HuH-7 (cell line): ENCODE measurements at regions not wholly inside any gene's neighbourhood (a gene's known extent, or its start where the extent isn't known, plus 50 kb on each side); places are given as distances from the start of the nearest gene placed in this dataset.

Source experiments
- DNase-seq: peaks from one replicate; pipeline ENCODE4 v3.0.0; 2011; ENCODE audit warnings: low spot score

DNA sequence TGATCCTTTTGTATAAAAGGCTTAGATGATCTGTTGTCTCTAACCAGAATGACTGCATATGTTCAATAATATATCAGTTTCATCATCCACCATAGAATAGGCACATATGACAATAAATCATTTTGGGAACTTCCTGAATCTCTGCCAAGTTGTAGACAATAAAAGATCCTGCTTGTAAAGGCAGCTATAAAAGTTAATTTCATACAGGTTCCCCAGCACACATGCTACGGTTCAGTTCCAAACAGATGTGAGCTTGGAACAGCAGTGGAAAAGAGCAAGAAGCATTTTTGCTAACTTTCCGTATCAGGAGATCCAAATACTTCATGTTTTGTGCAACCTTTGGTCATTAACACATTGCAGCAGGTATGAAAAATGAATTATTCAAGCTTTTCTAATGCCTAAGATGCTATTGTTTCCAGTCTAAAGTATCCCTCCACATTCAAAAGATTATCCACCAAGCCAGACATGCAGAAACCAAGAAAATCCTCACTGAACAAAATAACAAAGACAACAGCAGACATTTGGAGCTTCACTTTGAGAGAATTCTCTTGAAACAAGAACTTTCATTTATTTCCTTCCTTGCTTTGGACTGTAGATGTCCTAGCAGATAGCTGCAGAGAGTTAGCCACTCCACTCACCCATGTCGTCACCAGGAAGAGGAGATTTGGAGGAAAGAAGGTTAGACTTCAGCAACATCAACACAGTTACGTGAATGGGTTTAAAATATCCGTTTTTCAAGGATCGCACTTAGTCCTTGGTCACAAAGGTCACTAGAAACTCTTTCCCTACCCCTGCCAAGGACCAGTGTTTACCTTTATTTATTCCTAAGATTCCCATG lies 453.5 kb upstream of the JARID2 start:
- no peak for DNase-seq

DNA sequence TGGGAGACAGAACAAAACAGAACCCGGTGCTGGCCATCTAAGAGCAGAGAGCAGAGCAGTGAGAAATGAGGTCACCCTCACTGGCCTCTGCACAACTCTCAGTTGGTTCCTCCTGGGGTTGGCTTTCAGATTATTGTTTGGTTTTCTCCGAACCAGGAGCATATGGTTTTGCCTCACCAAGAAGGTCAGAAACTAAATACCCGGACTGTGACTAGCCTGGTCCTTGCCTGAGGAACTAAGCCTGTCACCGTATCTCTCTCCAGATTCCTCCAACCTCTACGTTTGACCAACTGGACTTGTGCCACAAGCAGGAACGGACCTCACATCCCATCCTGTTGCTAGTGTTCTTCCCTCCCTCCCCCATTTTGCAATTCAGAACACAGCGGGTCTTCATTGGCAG lies 450.4 kb upstream of the JARID2 start:
- no peak for DNase-seq

DNA sequence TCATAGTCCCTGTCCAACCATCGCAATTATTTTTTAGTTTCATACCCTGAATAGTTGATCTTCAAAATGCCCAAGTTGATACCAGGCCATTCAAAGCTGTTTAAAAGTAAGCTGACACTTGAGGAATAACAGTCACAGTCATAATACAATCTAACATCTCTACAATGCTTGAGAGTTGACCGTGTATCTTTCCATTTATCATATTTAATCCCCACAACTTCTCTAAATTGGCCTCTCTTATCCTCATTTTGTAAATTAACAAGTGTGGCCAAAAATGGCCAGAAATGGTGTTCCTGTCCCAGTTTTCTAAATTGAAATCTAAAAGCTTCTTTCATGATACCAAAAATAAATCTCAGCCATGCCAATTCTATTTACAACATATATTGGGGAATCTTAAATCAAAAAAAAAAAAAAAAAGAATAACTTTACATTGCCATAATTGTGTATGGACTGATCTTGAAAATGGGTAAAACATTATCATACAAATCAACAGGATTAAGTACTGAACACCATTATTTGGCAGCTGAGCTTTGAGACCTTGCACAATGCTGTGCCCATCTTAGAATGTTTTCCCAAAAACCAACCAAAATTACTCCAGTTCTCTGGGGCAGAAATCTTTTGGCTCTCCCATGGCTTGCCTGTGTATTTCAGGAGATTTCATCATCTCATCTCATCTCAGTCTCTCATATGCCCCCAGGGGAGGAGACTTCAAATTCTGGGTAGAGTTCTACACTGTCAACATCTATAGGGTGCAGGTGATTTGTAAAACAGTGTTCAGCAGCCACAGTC lies 448.7 kb upstream of the JARID2 start:
- no peak for DNase-seq

- DNase-seq: no peak
Measured at GRCh38 chr6:14797875-14798593, 447.8 kb upstream of the JARID2 start.

- no peak for DNase-seq
Measured at GRCh38 chr6:14798594-14798982, 447.3 kb upstream of the JARID2 start.

GRCh38 chr6:14798996-14799588 lies 446.8 kb upstream of the JARID2 start:
- DNase-seq: no peak

GRCh38 chr6:14799928-14800327 lies 445.9 kb upstream of the JARID2 start:
- peak; percentile 38 for DNase-seq

- DNase-seq: no peak
Measured at GRCh38 chr6:14802514-14803160, 443.2 kb upstream of the JARID2 start.

DNA sequence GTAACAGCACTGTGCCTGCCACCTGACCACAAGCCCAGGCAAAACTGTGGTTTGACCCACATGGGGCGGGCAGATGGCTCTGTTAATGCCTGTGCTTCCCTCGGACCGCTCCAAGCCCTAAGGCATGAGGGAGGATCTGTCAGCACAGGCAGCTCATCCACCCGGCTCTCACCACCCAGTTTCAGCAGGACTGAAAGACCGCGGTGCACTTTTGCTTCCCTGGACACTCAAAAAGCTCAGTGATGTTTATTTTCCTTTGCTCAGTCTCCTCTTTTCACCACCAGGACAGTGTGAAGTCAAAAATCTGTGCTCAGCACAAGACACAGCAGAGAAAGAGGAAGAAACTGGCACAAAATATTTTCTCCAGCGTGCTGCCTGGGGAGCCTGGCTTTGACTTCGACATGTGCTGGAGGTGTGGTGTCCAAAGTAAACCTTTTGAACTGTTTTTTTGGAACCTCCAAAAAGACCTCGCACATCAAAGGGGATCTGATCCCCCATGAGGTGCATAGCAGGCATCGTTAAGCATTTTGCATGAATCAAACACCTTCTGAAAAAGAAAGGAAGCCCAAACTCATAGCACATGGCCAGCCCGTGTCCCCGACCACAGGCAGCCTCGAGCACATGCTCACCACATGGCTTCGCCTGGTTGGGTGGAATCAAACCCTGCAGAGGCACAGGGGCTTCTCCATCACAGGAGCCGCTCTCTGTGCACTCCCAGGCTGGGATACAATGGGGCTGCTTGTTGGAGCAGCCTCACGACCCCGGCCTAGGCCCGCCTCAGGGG lies 441.7 kb upstream of the JARID2 start:
- no peak for DNase-seq

DNA sequence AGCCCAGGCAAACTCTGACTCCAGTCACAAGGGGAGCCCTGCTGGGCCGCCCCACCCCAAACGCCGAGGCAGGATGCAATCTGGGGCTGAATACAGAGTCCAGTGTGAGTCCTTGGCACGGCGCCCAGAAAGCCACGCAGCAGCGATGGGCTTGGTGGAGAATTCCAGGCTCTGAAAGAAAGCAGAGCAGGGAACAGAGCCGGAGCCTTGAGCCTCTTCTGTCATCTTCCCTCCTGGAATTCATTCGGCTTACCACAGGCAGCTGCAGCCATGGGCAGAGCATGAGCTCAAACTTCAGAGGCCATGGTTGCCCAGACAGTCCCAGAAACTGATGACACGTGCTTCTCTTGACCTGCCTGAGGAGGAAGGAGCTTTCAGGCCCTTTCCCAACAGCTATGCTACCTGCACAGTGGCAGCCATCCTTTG lies 441.1 kb upstream of the JARID2 start:
- DNase-seq: peak; percentile 21

- DNase-seq: no peak
Measured at GRCh38 chr6:14806101-14806500, 439.8 kb upstream of the JARID2 start.

DNA sequence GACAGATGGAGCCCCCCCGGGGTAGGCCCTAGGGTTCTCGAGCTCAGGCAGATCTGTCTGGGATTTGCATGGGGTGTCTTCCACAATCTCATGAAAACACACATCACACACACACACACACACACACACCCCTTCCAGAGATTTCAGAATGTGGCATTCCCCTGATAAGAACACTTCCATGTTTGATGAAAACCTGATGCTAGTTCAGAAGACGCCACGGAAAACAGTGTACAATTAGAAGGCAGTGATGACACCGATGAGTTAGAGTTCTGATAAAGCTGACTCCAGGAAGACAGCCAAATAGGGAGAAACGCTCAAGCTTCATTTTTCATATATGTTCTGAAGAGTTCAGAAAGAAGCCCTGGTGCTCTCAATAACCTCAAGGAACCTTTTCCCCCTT lies 438.7 kb upstream of the JARID2 start:
- DNase-seq: no peak

- no peak for DNase-seq
Measured at GRCh38 chr6:14807971-14808370, 437.9 kb upstream of the JARID2 start.

DNA sequence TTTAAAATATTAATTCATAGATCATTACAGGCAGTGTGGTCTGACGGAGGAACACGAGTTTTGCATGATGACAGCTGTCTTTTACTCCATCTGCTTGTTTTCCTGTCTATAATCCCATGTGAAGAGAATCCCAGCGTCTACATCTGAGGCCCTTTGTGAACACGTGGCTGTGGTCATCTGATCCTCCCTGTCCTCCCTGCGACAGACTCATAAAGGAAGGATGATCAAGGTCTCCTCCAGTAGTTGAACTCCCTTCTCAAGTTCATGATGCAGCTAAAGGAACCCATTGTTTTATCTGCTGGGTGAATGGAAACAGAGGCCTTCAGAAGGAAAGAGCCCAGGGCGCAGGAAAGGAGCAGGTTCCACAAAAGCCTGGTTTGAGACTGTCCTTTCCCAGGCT lies 435.8 kb upstream of the JARID2 start:
- DNase-seq: no peak

DNA sequence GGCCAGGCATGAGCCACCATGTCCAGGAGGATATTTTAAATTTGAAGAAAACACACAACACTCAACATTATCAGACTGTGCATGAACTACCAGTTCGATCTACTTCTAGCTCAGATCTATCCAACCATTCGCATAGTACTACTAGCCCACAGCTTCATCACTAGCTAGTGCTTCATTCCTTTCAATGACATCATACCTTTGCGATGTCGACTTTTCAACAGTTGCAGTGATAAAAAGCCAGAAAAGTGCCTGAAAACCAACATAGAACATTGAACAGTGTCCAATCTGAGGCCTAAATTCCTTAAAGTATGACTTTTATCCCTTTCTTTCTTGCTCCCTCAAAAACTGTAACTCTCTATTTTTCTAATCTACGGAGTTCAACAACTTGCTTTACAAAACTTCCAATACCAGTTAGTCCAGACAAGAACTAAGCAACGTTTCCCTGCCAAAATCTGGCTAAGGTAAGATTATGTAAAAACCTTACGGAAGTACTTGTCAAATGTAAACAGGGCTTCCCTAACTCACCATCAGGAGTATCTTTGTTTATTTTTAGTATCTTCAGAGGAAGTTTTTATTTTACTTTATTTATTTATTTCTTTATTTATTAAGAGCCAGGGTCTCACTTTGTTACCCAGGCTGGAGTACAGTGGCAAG lies 434.0 kb upstream of the JARID2 start:
- DNase-seq: no peak

DNA sequence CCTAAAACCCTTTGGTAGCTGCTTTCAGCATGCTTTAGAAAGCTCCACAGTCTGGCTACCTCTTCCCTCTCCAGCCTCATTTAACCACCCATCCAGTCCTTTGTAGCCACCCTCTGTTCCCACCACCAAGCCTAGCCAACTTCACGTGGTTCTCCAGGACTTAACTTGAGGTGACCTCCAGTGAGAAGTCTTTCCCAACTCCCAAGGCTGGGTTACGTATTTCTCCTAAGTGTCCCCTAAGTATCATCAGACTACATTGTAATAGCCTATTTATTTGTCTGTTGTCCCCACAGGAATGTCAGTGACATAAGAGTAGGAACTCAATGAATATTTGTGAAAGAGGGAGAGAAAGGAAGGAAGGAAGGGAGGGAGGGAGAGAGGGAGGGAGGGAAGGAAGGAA lies 431.9 kb upstream of the JARID2 start:
- no peak for DNase-seq

DNA sequence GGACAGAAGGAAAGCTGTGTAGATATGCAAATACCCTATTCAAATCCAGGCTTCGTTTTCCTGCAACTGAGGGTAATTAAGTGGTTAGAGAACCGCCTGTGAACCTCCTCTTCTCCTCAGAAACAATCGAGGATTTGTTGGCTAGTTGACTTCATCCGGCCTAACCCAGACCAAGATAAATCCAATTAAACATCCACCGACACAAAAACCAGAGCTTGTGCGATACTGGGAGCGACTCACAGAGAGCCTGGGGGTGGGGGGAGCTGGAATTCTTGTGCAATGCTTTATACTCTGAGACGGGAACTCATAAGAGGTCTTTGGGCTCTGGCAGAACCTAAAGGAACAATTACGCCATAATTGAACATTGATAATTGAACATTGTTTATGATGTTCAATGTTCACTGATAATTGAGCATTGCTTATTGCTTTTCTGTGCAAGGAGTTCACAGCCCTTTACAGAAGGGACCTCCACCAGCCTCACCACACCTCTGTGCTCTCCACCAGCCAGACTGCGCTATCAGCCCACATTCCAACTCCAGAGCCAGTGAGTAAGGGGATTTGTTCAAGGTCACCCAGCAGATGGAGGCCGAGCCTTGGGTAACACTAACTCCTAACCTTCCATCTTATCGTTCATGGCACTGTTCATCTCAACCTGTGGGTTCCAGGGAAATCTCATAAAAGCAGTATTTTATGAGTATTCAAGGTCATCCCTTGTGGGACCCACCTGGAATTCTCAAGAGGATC lies 429.6 kb upstream of the JARID2 start:
- no peak for DNase-seq

DNA sequence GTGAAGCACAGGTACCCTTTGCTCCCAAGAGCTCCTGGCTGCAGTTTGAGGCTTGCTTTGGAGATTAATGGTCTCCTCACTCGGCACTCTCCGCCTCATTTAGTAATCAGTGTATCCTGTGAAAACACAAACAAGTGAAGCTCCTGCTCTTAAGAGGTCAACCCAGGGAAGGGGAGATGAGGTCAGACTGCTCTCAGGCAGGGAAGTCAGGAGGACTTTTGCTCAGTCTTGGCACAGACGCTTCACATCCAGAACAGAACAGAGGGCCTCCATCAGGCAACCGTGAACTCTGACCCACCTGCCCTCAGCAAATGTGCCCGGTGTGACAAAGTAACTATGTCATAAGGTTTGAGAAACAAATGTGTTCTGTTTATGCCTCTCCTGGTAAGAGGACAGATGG lies 428.8 kb upstream of the JARID2 start:
- DNase-seq: no peak

DNA sequence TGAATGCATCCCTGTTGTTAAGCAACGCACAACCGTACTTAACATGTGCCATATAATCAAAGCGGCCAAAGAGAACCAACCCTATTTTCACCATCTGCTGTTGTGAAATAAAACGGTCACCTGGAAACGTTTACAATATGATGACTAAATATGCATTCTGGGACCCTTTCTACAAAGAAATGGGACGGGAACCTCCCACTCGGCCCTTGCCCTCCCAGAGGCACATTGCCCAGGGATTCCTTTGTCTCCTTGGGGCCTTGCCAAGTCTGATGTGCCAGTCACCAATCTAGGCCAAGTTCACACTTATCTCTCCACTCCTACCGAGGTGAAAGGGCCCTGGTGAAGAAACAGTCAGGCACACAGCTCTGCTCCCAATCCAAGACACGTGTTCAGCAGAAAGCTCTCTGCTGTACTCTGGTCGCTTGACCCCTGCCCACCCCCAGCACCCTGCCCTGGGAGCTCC lies 427.4 kb upstream of the JARID2 start:
- no peak for DNase-seq

- DNase-seq: no peak
Measured at GRCh38 chr6:14819001-14819400, 426.9 kb upstream of the JARID2 start.
